CD4-positive, alpha-beta T cell treated with Interleukin-4 for 1 hour (primary cell): ENCODE measurements at regions not wholly inside any gene's neighbourhood (a gene's known extent, or its start where the extent isn't known, plus 50 kb on each side); places are given as distances from the start of the nearest gene placed in this dataset.

Source experiments
- DNase-seq, 2 donors: peaks; one replicate each; pipeline ENCODE4 v3.0.0-alpha.2; 2020 to 2022

- DNase-seq, result no peak
These were observed 202.3 kb upstream of the IRX1 start for GRCh38 chr5:3393122-3393919.

GRCh38 chr5:3392306-3392939 is 203.2 kb upstream of the IRX1 start:
- no peak for DNase-seq

GRCh38 chr5:3391210-3391609 is 204.4 kb upstream of the IRX1 start:
- no peak for DNase-seq

GRCh38 chr5:3389471-3390026 is 206.1 kb upstream of the IRX1 start:
- DNase-seq, result no peak

- DNase-seq, result no peak
These were observed 209.0 kb upstream of the IRX1 start for GRCh38 chr5:3386637-3387036.

- no peak for DNase-seq
These were observed 209.6 kb upstream of the IRX1 start for GRCh38 chr5:3385991-3386519.

- no peak for DNase-seq
These were observed 211.1 kb upstream of the IRX1 start for GRCh38 chr5:3384531-3384930.

GRCh38 chr5:3382782-3383181 is 212.8 kb upstream of the IRX1 start:
- no peak for DNase-seq

- no peak for DNase-seq
These were observed 213.5 kb upstream of the IRX1 start for GRCh38 chr5:3382151-3382550.

- no peak for DNase-seq
These were observed 214.3 kb upstream of the IRX1 start for GRCh38 chr5:3381206-3381825.

- DNase-seq, result no peak
These were observed 214.9 kb upstream of the IRX1 start for GRCh38 chr5:3380689-3381088.

- DNase-seq, result no peak
These were observed 217.8 kb upstream of the IRX1 start for GRCh38 chr5:3377831-3378230.

- DNase-seq, result no peak
These were observed 218.5 kb upstream of the IRX1 start for GRCh38 chr5:3377176-3377575.

GRCh38 chr5:3376611-3377010 is 219.0 kb upstream of the IRX1 start:
- DNase-seq, result no peak

GRCh38 chr5:3375586-3376311 is 219.9 kb upstream of the IRX1 start:
- no peak for DNase-seq

GRCh38 chr5:3373391-3373790 is 222.2 kb upstream of the IRX1 start:
- DNase-seq, result no peak

GRCh38 chr5:3372289-3372688 is 223.3 kb upstream of the IRX1 start:
- DNase-seq, result no peak

GRCh38 chr5:3365501-3366215 is 230.0 kb upstream of the IRX1 start:
- DNase-seq, result no peak

- DNase-seq, result no peak
These were observed 230.7 kb upstream of the IRX1 start for GRCh38 chr5:3364941-3365340.

- no peak for DNase-seq
These were observed 231.2 kb upstream of the IRX1 start for GRCh38 chr5:3364433-3364832.

GRCh38 chr5:3362606-3362910 is 233.1 kb upstream of the IRX1 start:
- DNase-seq, result no peak

GRCh38 chr5:3361811-3362605 is 233.6 kb upstream of the IRX1 start:
- no peak for DNase-seq
